Chondrocyte (in vitro differentiated cells): ENCODE measurements at regions not wholly inside any gene's neighbourhood (a gene's known extent, or its start where the extent isn't known, plus 50 kb on each side); places are given as distances from the start of the nearest gene placed in this dataset.

Experiments
- DNase-seq: peaks from one replicate; pipeline ENCODE4 v3.0.0; 2021; ENCODE audit warnings: mixed read lengths, low spot score
- H3K27ac Mint-ChIP-seq: one replicate; pipeline ENCODE4 v1.8.0; 2021; ENCODE audit warnings: mild to moderate bottlenecking, moderate library complexity, mixed read lengths; ENCODE audit not compliant: unreplicated experiment
- H3K27me3 Mint-ChIP-seq: 2 replicates; pipeline ENCODE4 v1.8.0; 2021; ENCODE audit warnings: low read depth, mixed read lengths
- H3K36me3 Mint-ChIP-seq: 2 replicates; pipeline ENCODE4 v1.8.0; 2021; ENCODE audit warnings: low read depth, mixed read lengths
- H3K4me1 Mint-ChIP-seq: 2 replicates; pipeline ENCODE4 v1.8.0; 2021; ENCODE audit warnings: low read depth, mild to moderate bottlenecking, mixed read lengths
- H3K4me3 Mint-ChIP-seq: one replicate; pipeline ENCODE4 v1.8.0; 2021; ENCODE audit warnings: mild to moderate bottlenecking, moderate library complexity, mixed read lengths; ENCODE audit not compliant: unreplicated experiment
- H3K9me3 Mint-ChIP-seq: 2 replicates; pipeline ENCODE4 v1.8.0; 2021; ENCODE audit warnings: low read depth, mixed read lengths
- TF ChIP-seq, protein P1 (sequence below): fragments of 200-600 bp; sonication (generic); IDR thresholded peaks from 2 replicates; pipeline ENCODE4 v1.5.0; 2021; ENCODE audit warnings: antibody characterized with exemption, mild to moderate bottlenecking, moderate library complexity

DNA sequence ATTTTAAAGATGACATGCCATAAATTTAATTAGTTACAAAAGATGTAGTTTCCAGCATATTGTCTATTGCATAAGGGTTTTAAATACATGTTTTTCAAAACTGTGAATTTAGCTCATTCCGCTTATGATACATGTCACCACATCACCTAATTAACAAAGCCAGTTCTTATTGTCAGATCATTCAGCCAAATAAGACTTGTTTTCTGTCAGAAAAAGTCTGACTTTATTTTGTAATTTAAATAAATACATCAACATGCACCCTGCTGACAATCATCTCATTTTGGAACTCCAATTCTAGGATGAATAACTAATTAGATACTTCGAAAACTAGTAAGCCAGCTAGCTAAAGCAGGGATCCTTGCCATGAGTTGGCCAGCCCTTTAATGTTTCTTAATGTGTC is 110.9 kb upstream of the APP start:
- H3K27me3 Mint-ChIP-seq: peaks cover 2% of the 10 kb centered on the region

DNA sequence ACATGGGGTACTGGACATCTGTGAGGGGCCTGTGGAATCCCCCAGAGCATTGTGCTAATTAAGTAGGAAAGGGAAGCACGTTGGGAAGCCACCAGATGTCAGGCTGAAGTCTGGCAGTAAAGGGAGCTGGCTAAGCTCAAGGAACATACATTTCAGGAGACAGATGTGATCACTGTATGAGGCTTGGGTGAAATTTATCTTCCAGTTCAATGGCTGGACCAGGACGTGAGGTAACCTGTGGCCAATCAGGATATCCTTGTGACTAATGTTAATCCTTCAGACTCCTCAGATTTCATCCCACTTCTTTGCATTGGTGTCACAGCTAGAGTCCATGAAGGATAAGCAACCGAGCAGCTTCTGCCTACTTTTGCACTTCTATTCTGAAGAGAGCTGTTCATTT is 110.2 kb upstream of the APP start:
- TF ChIP-seq, protein P1, sequence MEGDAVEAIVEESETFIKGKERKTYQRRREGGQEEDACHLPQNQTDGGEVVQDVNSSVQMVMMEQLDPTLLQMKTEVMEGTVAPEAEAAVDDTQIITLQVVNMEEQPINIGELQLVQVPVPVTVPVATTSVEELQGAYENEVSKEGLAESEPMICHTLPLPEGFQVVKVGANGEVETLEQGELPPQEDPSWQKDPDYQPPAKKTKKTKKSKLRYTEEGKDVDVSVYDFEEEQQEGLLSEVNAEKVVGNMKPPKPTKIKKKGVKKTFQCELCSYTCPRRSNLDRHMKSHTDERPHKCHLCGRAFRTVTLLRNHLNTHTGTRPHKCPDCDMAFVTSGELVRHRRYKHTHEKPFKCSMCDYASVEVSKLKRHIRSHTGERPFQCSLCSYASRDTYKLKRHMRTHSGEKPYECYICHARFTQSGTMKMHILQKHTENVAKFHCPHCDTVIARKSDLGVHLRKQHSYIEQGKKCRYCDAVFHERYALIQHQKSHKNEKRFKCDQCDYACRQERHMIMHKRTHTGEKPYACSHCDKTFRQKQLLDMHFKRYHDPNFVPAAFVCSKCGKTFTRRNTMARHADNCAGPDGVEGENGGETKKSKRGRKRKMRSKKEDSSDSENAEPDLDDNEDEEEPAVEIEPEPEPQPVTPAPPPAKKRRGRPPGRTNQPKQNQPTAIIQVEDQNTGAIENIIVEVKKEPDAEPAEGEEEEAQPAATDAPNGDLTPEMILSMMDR: no peak
- H3K9me3 Mint-ChIP-seq: peaks cover 5% of the 10 kb centered on the region
- H3K36me3 Mint-ChIP-seq: peaks cover 1% of the 10 kb centered on the region
- no peak for DNase-seq
- H3K4me1 Mint-ChIP-seq: no peaks in the 10 kb centered on the region
- H3K27ac Mint-ChIP-seq: no peak overlapping the region
- H3K27me3 Mint-ChIP-seq: peaks cover 2% of the 10 kb centered on the region
- no peak overlapping the region for H3K4me3 Mint-ChIP-seq

More for the DNA sequence above, 110.9 kb upstream of the APP start:
- Mint-ChIP-seq H3K27ac (no peak overlapping the region), H3K4me3 (no peak overlapping the region), H3K36me3 (no peaks in the 10 kb centered on the region), H3K9me3 (peaks cover 2% of the 10 kb centered on the region), H3K4me1 (no peaks in the 10 kb centered on the region)
- no peak for DNase-seq
- TF ChIP-seq, protein P1: no peak

DNA sequence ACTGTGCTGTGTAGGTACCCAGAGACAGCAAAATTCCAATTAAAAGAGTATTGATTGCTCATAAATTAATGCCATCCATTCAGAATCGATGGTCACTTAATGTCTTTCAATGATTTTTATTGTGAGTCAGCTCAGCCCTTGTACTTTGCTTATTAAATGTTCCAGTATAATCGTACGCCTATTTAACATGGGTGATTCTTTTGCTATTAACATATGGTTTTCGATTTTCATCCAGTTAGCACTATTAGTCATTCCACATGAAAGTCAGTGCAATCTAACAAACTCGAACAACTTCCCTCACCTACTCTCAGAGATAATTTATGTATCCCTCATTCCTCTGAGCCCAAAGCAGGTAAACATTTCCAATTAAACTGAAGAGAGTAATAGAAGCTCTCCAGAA is 109.6 kb upstream of the APP start:
- DNase-seq: no peak
- Mint-ChIP-seq H3K4me1 (no peaks in the 10 kb centered on the region), H3K36me3 (peaks cover 1% of the 10 kb centered on the region), H3K9me3 (peaks cover 11% of the 10 kb centered on the region), H3K27me3 (peaks cover 2% of the 10 kb centered on the region), H3K4me3 (no peak overlapping the region), H3K27ac (no peak overlapping the region)
- TF ChIP-seq, protein P1: no peak

DNA sequence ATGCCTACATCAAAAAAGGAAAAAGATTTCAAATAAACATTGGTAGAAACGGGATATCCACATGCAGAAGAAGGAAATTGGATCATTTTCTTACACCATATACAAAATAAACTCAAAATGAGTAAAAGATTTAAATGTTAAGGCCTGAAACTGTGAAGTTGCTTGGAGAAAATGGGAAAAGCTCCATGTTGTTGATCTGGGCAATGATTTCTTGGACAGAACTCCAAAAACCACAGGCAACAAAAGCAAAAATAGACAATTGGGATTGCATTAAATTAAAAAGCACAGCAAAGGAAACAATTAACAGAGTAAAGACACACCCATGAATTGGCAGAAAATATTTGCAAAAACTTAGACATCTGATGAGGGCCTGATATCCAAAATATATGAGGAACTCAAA is 105.2 kb upstream of the APP start:
- Mint-ChIP-seq H3K27me3 (peaks cover 2% of the 10 kb centered on the region), H3K36me3 (peaks cover 11% of the 10 kb centered on the region), H3K4me1 (no peaks in the 10 kb centered on the region), H3K9me3 (peaks cover 38% of the 10 kb centered on the region), H3K4me3 (no peak overlapping the region), H3K27ac (no peak overlapping the region)
- no peak for DNase-seq
- TF ChIP-seq, protein P1: no peak

DNA sequence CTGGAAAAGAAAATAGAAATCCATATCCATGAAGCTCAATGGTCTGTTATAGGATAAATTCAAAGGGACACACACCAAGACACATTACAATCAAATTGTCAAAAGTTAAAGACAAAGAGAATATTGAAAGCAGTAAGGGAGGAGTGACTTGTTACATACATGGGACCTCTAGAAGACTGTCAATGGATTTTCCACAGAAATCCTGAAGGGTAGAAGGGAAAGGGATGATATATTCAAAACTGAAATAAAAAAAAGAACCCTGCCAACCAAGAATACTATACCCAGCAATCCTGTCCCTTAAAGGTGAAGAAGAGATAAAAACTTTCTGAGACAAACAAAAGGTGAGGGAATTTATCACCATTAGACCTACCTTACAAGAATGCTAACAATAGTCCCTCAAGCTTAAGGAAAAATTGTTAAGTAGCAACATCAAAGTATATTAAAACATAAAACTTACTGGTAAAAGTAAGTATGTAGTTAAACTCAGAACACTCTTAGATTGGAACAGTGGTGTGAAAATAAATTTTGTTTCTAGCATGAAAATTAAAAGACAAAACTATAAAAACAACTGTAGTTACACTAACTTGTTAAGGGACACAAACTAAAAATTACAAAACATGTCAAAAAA is 103.2 kb upstream of the APP start:
- no peaks in the 10 kb centered on the region for H3K27me3 Mint-ChIP-seq
- TF ChIP-seq, protein P1: no peak
- H3K27ac Mint-ChIP-seq: no peak overlapping the region
- peaks cover 11% of the 10 kb centered on the region for H3K36me3 Mint-ChIP-seq
- DNase-seq: no peak
- peaks cover 38% of the 10 kb centered on the region for H3K9me3 Mint-ChIP-seq
- no peak overlapping the region for H3K4me3 Mint-ChIP-seq
- no peaks in the 10 kb centered on the region for H3K4me1 Mint-ChIP-seq
